Activated CD4-positive, alpha-beta T cell treated with anti-CD3 and anti-CD28 coated beads for 48 hours (primary cell): ENCODE measurements at regions not wholly inside any gene's neighbourhood (a gene's known extent, or its start where the extent isn't known, plus 50 kb on each side); places are given as distances from the start of the nearest gene placed in this dataset.
"Not testable (repeated sequence)": the region's sequence is repeated elsewhere in the genome, so short reads cannot be mapped to it uniquely, and the experiment has no call there.

Experiments used
- DNase-seq: peaks from one replicate; pipeline ENCODE4 v3.0.0-alpha.2; 2020

GRCh38 chr9:38181232-38181631 is 112.2 kb upstream of the SHB start:
- no peak for DNase-seq

DNA sequence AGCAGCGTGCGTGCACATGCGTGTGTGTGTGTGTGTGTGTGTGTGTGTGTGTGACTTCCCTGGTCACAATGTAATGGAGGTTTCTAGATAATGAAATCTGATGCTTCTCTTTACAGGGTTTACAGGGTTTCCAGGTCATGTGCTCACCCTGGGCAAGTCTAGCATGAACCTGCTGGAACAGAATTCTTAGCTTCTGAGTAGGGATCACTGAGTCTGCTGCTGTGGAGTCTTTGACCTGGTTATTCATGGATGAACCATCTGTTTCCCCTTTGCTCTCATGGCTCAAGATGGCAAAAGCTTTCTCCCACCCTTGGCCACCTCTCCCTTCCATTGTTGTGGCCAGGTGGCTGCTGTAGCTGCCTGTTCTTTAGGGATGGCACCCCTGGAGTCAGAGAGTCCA is 111.6 kb upstream of the SHB start:
- DNase-seq: no peak

GRCh38 chr9:38179965-38180364 is 110.9 kb upstream of the SHB start:
- no peak for DNase-seq

GRCh38 chr9:38178237-38178636 is 109.2 kb upstream of the SHB start:
- no peak for DNase-seq

GRCh38 chr9:38177680-38178079 is 108.7 kb upstream of the SHB start:
- no peak for DNase-seq

- DNase-seq: no peak
Measured at GRCh38 chr9:38176251-38176650, 107.2 kb upstream of the SHB start.

DNA sequence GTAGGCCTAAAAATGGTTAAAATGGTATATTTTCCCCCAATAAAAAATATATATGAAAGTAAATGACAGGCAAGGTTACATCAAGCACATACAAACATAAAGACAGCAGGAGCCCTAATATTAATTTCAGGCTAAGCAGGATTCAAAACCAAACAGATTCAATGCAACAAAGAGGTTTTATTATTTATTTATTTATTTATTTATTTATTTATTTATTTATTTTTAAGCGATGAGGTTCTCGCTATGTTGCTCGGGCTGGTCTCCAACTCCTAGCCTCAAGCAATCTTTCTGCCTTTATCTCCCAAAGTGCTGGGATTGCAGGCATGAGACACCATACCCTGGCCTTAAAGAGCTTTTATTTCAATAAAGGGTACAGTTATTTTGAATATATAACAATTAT is 106.4 kb upstream of the SHB start:
- DNase-seq: no peak

GRCh38 chr9:38172586-38172985 is 103.6 kb upstream of the SHB start:
- DNase-seq: no peak

DNA sequence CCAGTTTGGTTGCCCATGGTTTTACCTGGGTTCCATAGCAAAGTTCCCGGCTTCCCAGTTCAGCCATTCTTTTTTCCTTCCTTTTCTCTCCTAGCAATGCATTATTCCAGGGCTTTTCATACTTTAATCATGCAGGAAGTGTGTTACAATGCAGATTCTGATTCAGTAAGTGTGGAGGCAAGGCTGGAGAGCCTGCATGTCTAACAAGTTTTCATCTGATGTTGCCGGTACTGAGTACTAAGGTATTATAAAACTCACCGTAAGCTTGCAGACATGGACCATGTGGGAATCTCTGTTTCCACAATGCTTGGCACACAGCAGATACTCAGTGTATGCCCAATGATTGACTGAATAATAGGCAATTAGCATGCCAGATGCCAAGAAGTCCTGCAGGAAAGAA is 102.9 kb upstream of the SHB start:
- DNase-seq: no peak

DNA sequence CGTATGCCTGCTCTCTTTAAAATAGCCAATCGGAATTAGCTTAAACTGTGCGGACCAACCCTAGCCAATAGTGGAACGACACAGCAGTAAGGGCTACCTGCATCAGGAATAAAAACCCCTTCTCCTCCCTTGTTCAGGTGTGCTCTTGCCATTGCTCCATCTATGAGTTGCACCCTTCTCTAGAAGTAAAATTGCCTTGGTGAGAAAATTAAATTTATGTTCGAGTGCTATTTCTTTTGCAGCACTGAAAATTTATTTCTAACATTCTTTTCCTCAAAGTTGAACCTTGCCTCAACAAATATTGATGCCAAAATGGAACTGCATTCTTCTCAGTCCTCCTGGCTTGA is 102.5 kb upstream of the SHB start:
- DNase-seq: no peak

DNA sequence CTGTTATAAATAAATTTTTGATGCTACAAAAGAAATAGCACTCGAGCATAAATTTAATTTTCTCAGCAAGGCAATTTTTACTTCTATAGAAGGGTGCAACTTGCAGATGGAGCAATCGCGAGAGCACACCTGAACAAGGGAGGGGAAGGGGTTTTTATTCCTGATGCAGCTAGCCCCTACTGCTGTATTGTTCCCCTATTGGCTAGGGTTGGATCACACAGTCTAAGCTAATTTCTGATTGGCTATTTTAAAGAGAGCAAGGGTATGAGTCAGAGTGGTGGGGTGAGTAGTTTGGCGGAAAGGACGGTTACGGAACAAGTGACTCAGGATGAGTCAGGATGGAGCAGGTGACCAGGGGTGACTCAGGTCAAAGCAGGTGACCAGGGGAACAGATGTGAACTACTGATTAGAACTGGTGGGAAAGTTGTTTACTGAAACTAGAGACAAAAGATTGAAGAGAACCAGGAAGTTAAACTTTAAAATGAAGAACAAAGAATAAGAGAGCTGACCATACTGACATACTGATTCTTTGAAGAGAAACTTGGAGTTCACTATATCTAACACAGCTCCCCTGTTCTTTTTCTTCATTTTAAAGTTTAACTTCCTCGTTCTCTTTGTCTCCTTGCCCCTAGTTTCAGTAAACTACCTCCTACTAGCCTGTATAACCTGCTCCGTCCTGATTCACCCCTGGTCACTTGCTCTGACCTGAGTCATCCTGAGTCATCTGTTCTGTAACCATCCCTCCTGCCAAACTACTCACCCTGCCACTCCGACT is 101.9 kb upstream of the SHB start:
- DNase-seq: peak; percentile 61

DNA sequence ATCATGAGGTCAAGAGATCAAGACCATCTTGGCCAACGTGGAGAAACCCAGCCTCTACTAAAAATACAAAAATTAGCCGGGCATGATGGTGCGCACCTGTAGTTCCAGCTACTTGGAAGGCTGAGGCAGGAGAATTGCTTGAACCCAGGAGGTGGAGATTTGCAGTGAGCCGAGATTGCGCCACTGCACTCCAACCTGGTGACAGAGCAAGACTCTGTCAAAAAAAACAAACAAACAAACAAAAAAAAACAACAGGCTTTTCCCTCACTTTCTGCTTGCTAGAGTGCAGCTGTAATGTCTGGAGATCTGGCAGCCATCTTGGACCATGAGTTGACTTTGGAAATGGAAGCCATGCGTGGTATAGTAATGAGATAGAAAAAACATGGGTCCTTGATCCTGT is 101.1 kb upstream of the SHB start:
- not testable (repeated sequence) for DNase-seq

DNA sequence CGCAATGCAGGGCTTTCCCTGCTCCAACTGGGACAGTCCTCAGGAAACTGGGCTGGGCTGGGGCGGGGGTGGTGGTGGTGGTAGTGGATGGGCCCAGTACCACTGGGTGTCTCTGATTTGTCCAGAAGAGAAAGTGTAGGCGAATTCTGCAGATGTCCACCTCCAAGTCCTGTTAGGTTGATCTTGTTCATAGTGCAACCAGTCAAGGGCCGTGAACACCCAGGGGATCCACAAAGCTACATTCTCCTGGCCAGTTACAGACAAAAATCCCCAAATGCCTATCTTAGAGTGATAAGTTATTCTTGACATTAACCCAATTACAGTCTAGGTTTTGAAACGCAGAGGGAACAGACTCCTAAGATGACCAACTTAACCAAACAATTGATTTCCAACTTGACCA is 97.5 kb upstream of the SHB start:
- no peak for DNase-seq

- no peak for DNase-seq
Measured at GRCh38 chr9:38164659-38165221, 95.7 kb upstream of the SHB start.

- DNase-seq: no peak
Measured at GRCh38 chr9:38163518-38163917, 94.5 kb upstream of the SHB start.

DNA sequence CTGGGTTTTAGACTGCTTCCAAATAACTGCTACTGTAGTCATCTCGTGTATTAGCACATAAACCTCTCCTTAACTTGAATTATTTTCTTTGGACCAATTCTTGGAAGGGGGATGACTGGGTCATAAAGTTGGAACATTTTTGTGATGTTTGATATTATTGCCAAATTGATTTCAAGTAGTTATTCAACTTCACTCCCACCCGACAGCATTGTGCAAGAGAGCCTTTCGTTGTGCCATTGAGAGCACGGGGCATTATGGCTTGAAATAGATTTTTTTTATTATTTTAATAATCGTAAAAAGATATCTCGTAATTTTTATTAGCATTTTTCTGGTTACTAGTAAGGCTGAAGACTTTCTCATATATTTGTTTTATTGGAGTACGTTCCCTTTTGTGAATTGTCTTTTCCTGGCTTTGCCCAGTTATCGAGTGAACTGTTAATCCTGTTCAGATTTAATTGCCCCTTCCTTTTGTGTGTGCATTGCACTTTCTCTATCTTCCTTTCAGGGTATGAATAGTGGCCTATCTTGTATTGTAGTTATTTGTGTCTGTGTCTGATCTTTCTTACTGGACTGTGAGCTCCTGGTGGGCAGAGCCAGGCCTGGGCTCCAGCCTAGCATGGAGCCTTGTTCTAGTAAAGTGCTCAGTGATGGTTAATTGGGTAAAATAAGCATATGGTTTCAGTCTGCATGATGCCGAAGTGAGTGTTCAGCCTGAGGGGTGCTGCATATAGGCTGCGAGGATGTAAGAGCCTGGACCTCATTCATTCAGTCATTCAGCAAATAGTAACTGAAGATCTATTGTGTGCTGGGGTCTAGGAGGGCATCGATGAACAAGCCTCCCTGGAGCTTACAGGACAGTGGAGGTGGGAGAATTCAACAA is 93.5 kb upstream of the SHB start:
- DNase-seq: no peak

GRCh38 chr9:38160613-38161215 is 91.7 kb upstream of the SHB start:
- DNase-seq: peak; percentile 79

DNA sequence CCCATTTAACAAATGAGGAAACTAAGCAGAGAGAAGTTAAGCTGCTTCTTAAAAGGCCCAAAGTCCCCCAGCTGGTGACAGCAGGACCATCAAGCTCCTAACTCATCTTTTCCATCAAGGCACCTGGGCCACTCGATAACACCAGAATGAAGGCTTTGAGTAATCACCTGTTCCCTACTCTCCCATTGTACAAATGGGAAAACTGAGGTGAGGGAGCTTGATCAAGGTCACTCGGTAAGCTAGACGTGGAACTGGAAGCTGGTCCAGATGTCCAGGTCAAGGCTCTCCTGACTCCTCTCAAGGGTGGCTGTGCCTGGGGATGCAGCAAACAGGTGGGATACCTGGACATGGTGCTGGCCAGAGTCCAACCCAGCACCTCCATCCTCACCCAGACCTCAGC is 90.6 kb upstream of the SHB start:
- no peak for DNase-seq

GRCh38 chr9:38158628-38159027 is 89.6 kb upstream of the SHB start:
- no peak for DNase-seq

GRCh38 chr9:38157711-38158110 is 88.7 kb upstream of the SHB start:
- DNase-seq: no peak

DNA sequence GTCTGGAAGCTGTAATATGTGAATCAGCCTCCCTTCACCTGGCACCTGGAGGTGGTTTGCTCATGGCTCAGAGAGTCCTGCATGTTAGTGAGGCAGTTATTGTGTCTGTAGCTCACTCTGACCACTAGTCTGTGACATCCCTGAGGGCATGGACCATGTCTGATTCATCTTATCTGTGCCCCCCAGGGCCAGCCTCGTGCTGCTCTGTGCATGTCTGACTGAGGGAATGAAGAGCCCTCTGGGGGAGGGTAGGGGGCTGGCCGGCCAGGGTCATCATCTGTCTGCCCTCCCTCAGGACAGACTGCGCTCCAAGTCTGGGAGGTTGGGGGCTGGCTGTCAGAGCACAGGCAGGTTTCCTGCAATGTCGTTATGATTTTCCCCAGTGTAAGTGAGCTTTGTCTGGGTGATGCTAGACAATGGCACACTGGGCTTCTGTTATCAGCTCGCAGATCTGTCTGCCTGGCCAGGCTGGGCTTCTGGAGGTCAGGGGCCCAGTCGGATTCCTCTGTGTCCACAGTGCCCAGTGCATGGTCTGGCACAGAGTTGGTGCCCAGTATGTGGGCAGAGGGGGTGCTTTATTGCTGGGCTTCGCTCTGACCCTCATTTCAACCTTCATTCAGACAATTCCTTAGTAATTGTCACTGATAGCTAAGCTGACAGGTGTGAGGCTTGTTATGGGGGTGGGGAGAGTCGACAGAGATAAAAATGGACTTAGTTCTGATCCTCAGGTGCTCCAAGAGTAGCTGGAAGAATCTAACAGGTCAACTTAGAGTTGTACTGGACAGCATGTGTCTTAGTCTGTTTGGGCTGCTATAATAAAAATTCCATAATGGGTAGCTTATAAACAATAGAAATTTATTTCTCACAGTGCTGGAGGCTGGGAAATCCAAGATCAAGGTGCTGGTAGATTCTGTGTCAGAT is 85.7 kb upstream of the SHB start:
- DNase-seq: no peak

DNA sequence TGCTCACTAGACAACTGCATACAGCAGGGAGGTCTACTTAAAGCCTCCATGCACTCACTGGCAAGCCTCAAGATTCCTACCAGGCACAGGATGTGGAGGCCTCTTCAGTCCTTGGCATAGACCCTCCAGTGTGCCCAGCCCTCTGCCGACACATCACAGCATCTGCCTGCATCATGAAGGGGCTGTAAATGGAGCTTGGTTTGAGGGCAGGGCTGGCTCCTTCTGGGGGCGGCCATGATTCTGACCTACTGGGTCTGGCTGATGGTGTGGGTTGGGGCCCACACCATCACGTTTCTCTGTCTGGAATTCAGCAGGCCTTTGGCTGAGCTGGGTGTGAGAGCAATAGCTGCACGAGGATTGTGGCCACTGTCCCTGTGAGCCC is 84.9 kb upstream of the SHB start:
- DNase-seq: no peak
